NCI-H446 treated with DMSO at 0.1 percent for 48 hours (cell line): ENCODE measurements at regions not wholly inside any gene's neighbourhood (a gene's known extent, or its start where the extent isn't known, plus 50 kb on each side); places are given as distances from the start of the nearest gene placed in this dataset.
"Not testable (repeated sequence)": the region's sequence is repeated elsewhere in the genome, so short reads cannot be mapped to it uniquely, and the experiment has no call there.

Source experiments
- DNase-seq: peaks from one replicate; lab custom pipeline; 2025; lab: John Stamatoyannopoulos, UW

GRCh38 chr9:129561594-129562281 lies 59.2 kb downstream of the C9orf50 start:
- no peak for DNase-seq

- no peak for DNase-seq
These were observed 60.0 kb downstream of the C9orf50 start for GRCh38 chr9:129560881-129561306.

- DNase-seq: no peak
These were observed 61.4 kb downstream of the C9orf50 start for GRCh38 chr9:129559506-129559881.

GRCh38 chr9:129558551-129559505 lies 62.1 kb downstream of the C9orf50 start:
- DNase-seq: no peak

- no peak for DNase-seq
These were observed 62.8 kb downstream of the C9orf50 start for GRCh38 chr9:129558063-129558550.

- DNase-seq: no peak
These were observed 63.5 kb downstream of the C9orf50 start for GRCh38 chr9:129557192-129558036.

- DNase-seq: no peak
These were observed 64.3 kb downstream of the C9orf50 start for GRCh38 chr9:129556491-129557191.

GRCh38 chr9:129555512-129556215 lies 65.2 kb downstream of the C9orf50 start:
- DNase-seq: no peak

- no peak for DNase-seq
These were observed 66.3 kb downstream of the C9orf50 start for GRCh38 chr9:129554649-129555048.

GRCh38 chr9:129553277-129553676 lies 67.6 kb downstream of the C9orf50 start:
- no peak for DNase-seq

GRCh38 chr9:129552064-129552463 lies 68.8 kb downstream of the C9orf50 start:
- no peak for DNase-seq

GRCh38 chr9:129551393-129551973 lies 69.4 kb downstream of the C9orf50 start:
- no peak for DNase-seq

GRCh38 chr9:129550977-129551376 lies 69.9 kb downstream of the C9orf50 start:
- DNase-seq: not testable (repeated sequence)

- DNase-seq: peak; percentile 7
These were observed 70.6 kb downstream of the C9orf50 start for GRCh38 chr9:129550199-129550839.

GRCh38 chr9:129549684-129550083 lies 71.2 kb downstream of the C9orf50 start:
- DNase-seq: no peak

GRCh38 chr9:129549139-129549538 lies 71.8 kb downstream of the C9orf50 start:
- DNase-seq: no peak

GRCh38 chr9:129548571-129549135 lies 72.2 kb downstream of the C9orf50 start:
- no peak for DNase-seq

- no peak for DNase-seq
These were observed 72.9 kb downstream of the C9orf50 start for GRCh38 chr9:129547869-129548570.

- no peak for DNase-seq
These were observed 73.8 kb downstream of the C9orf50 start for GRCh38 chr9:129547063-129547462.
